IPS DF 6.9 (cell line): ENCODE measurements at regions not wholly inside any gene's neighbourhood (a gene's known extent, or its start where the extent isn't known, plus 50 kb on each side); places are given as distances from the start of the nearest gene placed in this dataset.

Experiments used
- DNase-seq: peaks from one replicate; pipeline ENCODE4 v3.0.0-alpha.2; 2013; ENCODE audit warnings: low read depth, low spot score
- H3K27ac ChIP-seq: one replicate; pipeline ENCODE4 v1.5.1; 2013; ENCODE audit warnings: low read length, control low read depth
- H3K27me3 ChIP-seq: 2 replicates; pipeline ENCODE4 v1.6.1; 2013; ENCODE audit warnings: mild to moderate bottlenecking, low read length; ENCODE audit not compliant: control insufficient read depth, insufficient read depth
- H3K36me3 ChIP-seq: 2 replicates; pipeline ENCODE4 v1.6.1; 2013; ENCODE audit warnings: low read length; ENCODE audit not compliant: control insufficient read depth, insufficient read depth
- H3K4me1 ChIP-seq: 2 replicates; pipeline ENCODE4 v1.6.1; 2013; ENCODE audit warnings: low read length; ENCODE audit not compliant: control insufficient read depth, insufficient read depth
- H3K4me3 ChIP-seq: 2 replicates; pipeline ENCODE4 v1.5.1; 2013; ENCODE audit warnings: mild to moderate bottlenecking, low read length
- H3K9me3 ChIP-seq: 2 replicates; pipeline ENCODE4 v1.6.1; 2013; ENCODE audit warnings: low read length, inconsistent platforms; ENCODE audit not compliant: control insufficient read depth, insufficient read depth
- WGBS: extraction: QIAGEN DNeasy Blood & Tissue Kit; methylation state at CpG from one replicate; pipeline ENCODE4 v1.1.7; 2013; ENCODE audit warnings: mixed read lengths, missing lambda C conversion rate; ENCODE audit not compliant: insufficient read length, insufficient coverage; 5-methylcytosine and 5-hydroxymethylcytosine counted together

DNA sequence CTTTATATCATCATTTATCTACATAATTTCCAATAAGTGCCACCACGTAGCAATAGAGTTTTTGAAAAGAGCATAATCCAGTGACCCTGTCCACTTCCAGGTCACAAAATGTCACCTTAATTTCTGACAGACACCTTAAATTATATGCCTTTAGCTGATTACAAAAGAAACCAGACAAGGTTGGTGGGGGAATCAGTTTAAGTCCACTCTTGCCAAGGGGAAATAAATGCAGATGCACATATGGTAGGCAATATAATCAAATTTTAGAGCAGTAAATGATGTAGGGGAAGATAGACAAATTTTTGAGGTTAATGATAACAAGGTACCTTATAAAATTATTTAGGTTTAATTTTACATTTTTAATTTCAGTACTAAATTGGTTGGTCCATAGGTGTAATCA is 253.5 kb downstream of the ZIC1 start:
- WGBS: no CpG with 5 or more reads among the region's 1 CpG

DNA sequence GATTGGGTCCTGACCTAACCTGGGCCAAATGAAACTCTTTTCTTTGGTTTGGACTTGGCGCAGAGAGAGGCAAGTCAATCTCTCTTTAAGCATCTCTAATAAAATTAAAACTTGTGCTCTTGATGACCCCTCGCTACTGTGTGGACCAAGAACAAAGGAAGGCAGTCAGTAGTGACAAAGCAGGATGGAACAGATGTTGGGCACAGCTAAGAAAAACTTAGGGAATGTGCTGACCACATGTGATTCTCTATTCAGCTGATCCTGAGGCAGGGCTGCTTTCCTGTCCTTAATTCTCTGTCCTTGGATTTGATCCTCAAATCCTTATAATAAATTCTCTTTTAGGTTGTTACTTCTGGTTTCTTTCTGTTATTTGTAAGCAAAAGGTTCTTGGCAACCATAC is 259.9 kb downstream of the ZIC1 start:
- H3K4me3 ChIP-seq: no peak overlapping the region
- no CpG with 5 or more reads among the region's 2 CpGs for WGBS
- no peaks in the 10 kb centered on the region for H3K27me3 ChIP-seq
- no peaks in the 10 kb centered on the region for H3K4me1 ChIP-seq
- no peak overlapping the region for H3K27ac ChIP-seq
- no peak for DNase-seq
- H3K9me3 ChIP-seq: no peaks in the 10 kb centered on the region
- no peaks in the 10 kb centered on the region for H3K36me3 ChIP-seq

More for the DNA sequence above, 253.5 kb downstream of the ZIC1 start:
- H3K36me3 ChIP-seq: no peaks in the 10 kb centered on the region
- H3K4me1 ChIP-seq: no peaks in the 10 kb centered on the region
- no peaks in the 10 kb centered on the region for H3K9me3 ChIP-seq
- DNase-seq: no peak
- no peak overlapping the region for H3K4me3 ChIP-seq
- H3K27ac ChIP-seq: no peak overlapping the region
- no peaks in the 10 kb centered on the region for H3K27me3 ChIP-seq

DNA sequence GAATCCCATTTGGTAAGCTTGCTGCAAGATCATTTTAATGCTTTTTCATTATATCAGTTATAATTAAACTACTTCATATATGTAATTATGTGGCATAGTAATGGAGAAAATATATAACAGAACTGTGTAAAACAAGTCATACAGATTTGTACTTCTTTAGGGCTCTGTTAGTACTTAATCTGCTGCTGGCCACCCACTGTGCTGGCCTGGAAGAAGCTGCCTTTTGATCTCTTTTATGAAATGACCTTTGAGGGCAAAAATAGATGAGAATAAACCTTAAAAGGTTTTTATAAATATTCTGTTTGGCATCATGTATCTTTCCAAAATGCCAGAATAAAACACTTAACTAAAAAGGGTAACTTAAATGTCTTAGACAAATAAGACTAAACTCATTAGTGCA is 262.9 kb downstream of the ZIC1 start:
- H3K27me3 ChIP-seq: no peaks in the 10 kb centered on the region
- H3K4me3 ChIP-seq: no peak overlapping the region

DNA sequence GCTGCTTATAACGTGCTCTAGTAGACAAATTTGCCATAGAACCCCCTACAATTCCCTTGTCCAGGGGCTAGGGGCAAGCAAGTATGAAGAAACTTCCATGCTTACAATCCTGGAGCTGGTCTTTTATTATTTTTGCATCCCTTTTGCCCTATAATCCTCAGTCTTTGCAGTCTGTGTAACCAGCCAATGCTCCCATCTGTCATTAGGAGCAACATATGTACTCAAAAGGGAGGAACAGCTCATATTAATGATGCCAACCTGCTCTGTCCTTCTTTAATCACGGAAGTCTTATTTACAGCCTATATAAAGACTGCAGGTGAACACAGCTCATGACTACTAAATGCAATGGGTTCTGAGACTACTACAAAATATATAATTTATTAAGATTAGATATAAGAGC is 263.3 kb downstream of the ZIC1 start:
- no peaks in the 10 kb centered on the region for H3K27me3 ChIP-seq
- no peaks in the 10 kb centered on the region for H3K4me1 ChIP-seq
- no peaks in the 10 kb centered on the region for H3K9me3 ChIP-seq
- no peak overlapping the region for H3K4me3 ChIP-seq
- no peaks in the 10 kb centered on the region for H3K36me3 ChIP-seq
- no peak for DNase-seq
- H3K27ac ChIP-seq: no peak overlapping the region
- no CpG with 5 or more reads among the region's 2 CpGs for WGBS

More for the DNA sequence above, 262.9 kb downstream of the ZIC1 start:
- Histone ChIP-seq H3K9me3 (no peaks in the 10 kb centered on the region), H3K4me1 (no peaks in the 10 kb centered on the region), H3K27ac (no peak overlapping the region), H3K36me3 (no peaks in the 10 kb centered on the region)
- DNase-seq: no peak

DNA sequence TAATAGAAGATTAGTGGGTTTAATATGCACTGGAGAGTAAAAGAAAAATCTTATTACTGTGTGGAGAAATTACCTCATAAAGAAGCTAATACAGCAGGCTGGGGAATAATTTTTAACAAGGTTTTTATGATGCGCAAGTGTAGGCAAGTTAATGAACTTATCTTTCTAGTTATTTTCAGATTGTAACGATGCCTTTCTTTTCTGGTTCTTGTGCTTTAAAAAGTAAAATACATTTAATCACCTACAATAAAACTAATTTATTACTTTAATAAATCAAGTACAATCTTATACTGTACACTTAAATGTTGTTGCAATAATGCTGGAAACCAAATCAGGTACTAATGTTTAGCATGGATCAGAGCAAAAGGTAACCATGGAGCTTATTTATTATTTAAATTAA is 266.6 kb downstream of the ZIC1 start:
- H3K27ac ChIP-seq: no peak overlapping the region
- no peaks in the 10 kb centered on the region for H3K4me1 ChIP-seq
- H3K36me3 ChIP-seq: no peaks in the 10 kb centered on the region
- no peaks in the 10 kb centered on the region for H3K9me3 ChIP-seq
- DNase-seq: no peak
- no CpG with 5 or more reads among the region's 2 CpGs for WGBS
- no peak overlapping the region for H3K4me3 ChIP-seq
- H3K27me3 ChIP-seq: no peaks in the 10 kb centered on the region

DNA sequence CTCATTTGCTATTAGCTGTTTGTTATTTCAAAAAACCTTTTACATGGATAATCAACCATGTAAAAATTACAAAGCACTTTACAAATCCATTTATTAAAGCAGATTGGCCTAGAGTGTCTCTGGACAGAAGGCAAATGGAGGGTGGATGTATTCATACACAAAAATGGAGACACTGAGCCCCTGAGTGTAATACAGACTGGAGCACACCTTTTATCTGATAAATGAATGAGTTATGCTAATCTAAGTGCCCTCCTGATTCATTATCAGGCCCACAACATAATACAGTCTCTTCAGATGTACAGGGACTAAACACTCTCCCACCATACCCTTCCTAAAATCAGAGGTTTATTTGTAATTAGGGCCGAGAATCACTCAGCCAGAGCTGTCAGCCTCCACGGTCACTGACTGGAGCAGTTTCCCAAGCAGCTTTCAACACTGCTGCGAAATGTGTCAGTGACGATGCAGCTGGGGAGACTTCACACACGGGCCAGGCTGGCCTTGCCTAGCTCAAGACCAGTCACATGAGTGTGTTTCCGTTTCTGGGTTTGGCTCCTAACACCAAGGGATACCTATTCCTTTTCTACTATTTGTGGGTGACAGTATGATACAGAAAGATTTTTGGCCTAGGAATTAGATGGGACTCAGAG is 271.8 kb downstream of the ZIC1 start:
- DNase-seq: no peak
- Histone ChIP-seq H3K36me3 (no peaks in the 10 kb centered on the region), H3K27me3 (no peaks in the 10 kb centered on the region), H3K4me1 (no peaks in the 10 kb centered on the region), H3K4me3 (no peak overlapping the region), H3K27ac (no peak overlapping the region), H3K9me3 (no peaks in the 10 kb centered on the region)
- WGBS: no CpG with 5 or more reads among the region's 6 CpGs

DNA sequence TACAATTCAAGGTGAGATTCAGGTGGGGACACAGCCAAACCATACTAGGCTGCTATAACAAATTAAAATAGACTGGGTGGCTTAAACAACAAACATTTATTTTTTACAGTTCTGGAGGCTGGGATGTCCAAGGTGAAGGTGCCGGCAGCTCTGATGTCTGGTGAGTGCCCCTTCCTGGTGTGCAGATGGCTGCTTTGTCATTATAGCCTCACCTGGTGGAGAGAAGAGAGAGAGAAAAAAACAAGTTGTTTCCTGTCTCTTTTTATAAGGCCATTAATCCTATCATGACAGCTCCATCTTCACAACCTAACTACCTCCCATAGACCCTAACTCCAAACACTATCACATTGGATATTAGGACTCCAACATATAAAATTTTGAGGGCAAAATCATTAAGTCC is 279.7 kb downstream of the ZIC1 start:
- Histone ChIP-seq H3K9me3 (no peaks in the 10 kb centered on the region), H3K36me3 (no peaks in the 10 kb centered on the region), H3K27me3 (no peaks in the 10 kb centered on the region), H3K27ac (no peak overlapping the region), H3K4me1 (no peaks in the 10 kb centered on the region), H3K4me3 (no peak overlapping the region)
- no peak for DNase-seq
- no CpG with 5 or more reads among the region's 1 CpG for WGBS

DNA sequence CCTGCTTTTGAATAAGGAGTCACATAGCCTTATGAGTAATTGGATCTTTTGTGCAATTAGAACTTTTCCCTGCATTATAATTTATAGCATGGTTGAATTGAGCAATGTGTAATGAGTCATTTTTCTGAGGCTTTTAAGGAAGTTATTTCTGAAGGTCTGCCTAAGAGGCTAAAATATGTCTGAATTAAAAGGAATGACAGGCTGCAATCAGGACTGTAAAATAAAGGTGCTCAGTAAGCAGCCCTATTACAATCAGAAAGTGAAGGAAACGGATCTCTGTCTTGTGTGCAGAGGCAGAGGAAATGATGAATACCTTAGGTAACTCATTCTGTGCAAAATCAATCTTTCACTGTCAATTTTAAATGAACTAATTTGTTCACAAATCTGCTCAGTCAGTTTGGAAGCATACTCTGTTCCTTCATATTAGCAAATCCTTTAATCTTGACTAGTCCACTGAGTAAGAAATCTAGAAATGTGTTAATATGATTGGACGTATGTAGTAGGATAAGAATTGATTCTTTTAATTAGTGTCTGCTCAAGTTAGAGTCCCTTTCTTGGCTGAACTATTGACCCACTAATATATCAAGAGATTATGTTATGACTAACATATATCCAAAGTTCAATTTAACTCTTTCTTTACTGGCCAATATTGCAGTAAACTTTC is 290.1 kb downstream of the ZIC1 start:
- Histone ChIP-seq H3K9me3 (no peaks in the 10 kb centered on the region), H3K4me1 (no peaks in the 10 kb centered on the region), H3K27ac (no peak overlapping the region), H3K4me3 (no peak overlapping the region), H3K27me3 (no peaks in the 10 kb centered on the region), H3K36me3 (no peaks in the 10 kb centered on the region)
- WGBS: 100% methylated on average over 1 of the region's 2 CpGs
- no peak for DNase-seq

DNA sequence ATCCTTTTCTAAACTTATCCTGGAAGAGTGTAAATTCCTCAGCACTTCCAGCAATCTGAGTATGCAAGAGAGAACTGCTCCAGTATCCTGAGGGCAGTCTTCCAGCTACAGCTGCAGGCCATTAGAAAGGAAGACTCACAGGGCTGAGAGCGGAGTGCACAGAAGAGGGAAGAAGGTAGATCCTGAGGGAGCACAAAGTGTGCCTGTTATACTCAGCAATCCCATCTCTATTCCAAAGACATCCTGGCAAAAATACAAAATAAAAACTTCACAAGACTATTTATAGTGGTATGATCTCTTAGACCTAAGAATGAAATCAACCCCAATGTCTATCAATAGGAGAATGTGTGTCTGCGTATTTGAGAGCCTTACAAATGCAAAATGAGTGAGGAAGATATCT is 292.0 kb downstream of the ZIC1 start:
- Histone ChIP-seq H3K27me3 (no peaks in the 10 kb centered on the region), H3K4me3 (no peak overlapping the region), H3K9me3 (no peaks in the 10 kb centered on the region), H3K4me1 (no peaks in the 10 kb centered on the region), H3K36me3 (no peaks in the 10 kb centered on the region), H3K27ac (no peak overlapping the region)
- no peak for DNase-seq
- no CpG with 5 or more reads among the region's 2 CpGs for WGBS

DNA sequence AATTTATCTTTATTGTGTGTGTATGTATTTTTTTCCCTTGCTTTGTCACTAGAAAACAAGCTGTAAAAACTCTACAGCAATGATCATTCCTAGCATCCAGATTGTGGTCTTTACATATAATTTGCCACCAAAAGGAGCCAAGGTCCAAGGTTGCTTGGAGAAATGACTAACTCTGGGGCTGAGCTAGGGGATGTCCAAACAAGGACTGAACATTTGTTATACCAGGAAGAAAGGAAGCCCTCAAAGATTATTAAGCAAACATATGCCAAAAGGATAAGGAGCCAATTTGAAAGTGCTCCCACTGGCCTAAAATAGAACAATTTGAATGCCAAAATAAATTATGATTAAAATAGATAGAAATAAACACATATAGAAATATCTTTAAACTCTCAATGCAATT is 293.3 kb downstream of the ZIC1 start:
- no peak overlapping the region for H3K27ac ChIP-seq
- no peaks in the 10 kb centered on the region for H3K36me3 ChIP-seq
- no peaks in the 10 kb centered on the region for H3K27me3 ChIP-seq
- DNase-seq: no peak
- no peaks in the 10 kb centered on the region for H3K9me3 ChIP-seq
- H3K4me3 ChIP-seq: no peak overlapping the region
- no peaks in the 10 kb centered on the region for H3K4me1 ChIP-seq

DNA sequence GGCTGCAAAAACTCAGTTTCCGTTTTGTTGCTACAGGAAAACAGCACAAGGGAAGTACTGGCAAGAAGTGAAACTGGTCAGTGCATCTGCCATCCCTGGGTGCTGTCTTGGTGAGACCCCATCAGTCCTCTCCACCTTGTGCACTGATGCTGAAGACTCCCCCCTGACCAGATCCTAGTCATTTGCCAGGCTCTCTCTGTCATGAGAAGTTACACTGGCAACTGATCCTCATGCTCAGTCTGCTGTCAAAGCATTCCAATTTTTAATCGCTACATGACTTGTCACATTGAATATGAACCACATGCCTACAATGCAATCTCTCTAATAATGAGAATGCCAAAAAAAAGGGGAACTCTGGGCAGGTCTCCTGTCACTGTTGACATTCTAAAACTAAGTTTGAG is 296.5 kb downstream of the ZIC1 start:
- Histone ChIP-seq H3K4me3 (no peak overlapping the region), H3K9me3 (no peaks in the 10 kb centered on the region), H3K36me3 (no peaks in the 10 kb centered on the region), H3K27me3 (no peaks in the 10 kb centered on the region), H3K4me1 (no peaks in the 10 kb centered on the region), H3K27ac (no peak overlapping the region)
- WGBS: no CpG with 5 or more reads among the region's 2 CpGs
- DNase-seq: no peak
